AG09319 (cell line): ENCODE measurements at regions not wholly inside any gene's neighbourhood (a gene's known extent, or its start where the extent isn't known, plus 50 kb on each side); places are given as distances from the start of the nearest gene placed in this dataset.

Source experiments
- DNase-seq: peaks from one replicate; pipeline ENCODE4 v3.0.0-alpha.2; 2010; ENCODE audit warnings: low read depth; ENCODE audit errors: extremely low read depth
- TF ChIP-seq, protein P1 (sequence below): IDR thresholded peaks from 2 replicates; pipeline ENCODE4 v1.5.1; 2011; ENCODE audit warnings: low read depth, mild to moderate bottlenecking, inconsistent platforms, low read length, moderate library complexity

DNA sequence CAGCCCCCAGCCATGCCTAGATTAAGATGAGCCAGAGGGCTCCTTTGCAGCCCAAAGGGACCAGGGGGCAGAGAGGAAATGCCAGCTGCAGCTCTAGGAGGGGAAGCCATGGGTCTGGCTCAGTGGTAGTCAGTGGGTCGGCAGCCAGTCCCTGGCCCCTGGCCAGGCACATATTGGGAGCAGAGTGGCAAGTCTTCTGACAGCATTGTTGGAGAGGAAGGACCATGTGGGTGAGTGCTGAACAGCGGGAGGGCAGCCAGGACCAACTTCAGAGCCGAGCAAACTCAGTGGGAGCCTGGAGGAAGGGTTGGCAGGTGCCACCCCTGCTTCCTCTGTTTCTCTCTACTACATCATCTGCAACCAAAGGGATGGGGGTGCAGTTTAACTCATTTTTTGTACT lies 140.5 kb upstream of the PELI1 start:
- no peak for DNase-seq
- TF ChIP-seq, protein P1, sequence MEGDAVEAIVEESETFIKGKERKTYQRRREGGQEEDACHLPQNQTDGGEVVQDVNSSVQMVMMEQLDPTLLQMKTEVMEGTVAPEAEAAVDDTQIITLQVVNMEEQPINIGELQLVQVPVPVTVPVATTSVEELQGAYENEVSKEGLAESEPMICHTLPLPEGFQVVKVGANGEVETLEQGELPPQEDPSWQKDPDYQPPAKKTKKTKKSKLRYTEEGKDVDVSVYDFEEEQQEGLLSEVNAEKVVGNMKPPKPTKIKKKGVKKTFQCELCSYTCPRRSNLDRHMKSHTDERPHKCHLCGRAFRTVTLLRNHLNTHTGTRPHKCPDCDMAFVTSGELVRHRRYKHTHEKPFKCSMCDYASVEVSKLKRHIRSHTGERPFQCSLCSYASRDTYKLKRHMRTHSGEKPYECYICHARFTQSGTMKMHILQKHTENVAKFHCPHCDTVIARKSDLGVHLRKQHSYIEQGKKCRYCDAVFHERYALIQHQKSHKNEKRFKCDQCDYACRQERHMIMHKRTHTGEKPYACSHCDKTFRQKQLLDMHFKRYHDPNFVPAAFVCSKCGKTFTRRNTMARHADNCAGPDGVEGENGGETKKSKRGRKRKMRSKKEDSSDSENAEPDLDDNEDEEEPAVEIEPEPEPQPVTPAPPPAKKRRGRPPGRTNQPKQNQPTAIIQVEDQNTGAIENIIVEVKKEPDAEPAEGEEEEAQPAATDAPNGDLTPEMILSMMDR, result no peak

DNA sequence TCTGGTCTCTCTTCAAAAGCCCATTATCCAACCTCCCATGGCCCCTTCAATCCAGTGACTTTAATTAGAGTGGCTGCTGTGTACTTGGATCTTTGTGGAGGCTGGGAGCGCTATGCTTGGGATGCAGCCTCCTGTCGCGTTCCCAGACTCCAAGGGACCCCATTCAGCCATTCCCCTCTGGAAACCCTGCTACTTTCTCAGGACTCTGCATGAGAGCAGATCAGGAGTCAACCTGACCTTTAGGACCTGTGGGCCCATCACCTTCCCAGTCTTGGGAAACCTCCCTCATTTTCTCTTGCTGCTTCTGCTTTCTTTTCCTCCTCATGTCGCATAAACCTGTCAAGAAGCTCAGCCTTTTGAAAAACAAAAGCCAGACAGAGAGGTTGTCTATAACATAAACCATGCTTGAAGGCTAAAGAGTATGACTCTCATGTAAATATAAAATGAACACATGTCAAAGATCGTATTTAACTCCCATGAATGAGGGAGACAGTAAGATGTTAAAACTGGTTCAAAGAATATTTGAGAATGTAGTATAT lies 143.1 kb upstream of the PELI1 start:
- TF ChIP-seq, protein P1, result no peak
- DNase-seq, result no peak

DNA sequence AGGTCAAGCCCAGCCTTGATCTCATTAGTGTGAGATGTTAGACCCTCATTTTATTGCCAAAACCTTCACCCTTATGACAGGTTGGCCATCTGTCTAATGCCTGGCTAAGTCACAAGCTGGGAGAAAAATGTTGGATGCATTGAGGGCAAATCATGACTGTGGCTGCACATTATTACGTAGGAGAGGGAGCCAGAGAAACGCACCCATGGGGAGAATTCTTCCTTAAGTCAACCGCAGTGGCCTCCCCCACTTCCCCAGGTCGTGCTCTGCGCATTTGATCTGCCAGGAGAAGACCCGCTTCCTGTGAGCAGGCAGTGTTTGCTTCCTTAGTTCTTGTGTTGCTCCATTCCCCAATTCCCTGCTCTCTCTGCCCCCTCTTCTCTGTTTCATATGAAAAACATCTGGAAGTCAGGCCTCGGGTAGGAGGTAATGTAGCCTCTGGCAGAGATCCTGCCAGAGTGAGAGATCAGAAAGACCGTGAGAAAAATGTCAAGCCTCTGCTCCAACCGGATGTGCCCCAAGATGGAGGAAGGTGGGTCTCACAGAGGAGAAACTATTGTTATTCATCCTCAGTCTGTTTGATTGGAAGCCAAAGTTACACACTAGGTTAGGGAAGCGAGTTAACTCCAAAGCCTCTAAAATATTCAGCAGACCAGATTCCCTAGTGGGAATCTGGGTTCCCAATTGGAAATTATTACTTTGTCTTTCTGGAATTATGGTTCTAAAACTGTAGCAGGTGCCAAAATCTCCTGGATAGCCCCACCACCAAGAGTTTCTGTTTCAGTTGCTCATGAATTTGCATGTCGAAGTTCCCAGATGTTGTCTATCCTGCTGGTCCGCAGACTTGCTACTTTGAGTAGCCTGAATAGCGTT lies 144.3 kb upstream of the PELI1 start:
- TF ChIP-seq, protein P1, result no peak

DNA sequence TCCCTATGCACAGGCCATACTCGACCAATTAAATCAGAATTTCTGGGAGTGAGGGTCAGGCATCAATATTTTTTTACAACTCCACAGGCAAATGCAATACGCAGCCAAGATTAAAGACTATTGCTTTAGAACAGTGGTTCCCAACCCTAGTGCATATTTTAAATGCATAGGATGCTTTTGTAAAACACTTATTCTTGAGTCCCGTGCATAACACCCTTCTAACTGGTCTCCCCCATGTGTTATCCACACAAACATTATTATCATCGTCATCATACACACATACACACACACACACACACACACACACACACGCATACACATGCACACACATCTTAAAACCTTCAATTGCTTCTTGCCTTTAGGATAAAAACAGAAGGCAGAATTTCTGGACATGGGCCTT lies 145.0 kb upstream of the PELI1 start:
- DNase-seq, result no peak
- TF ChIP-seq, protein P1, result no peak

More for the DNA sequence above, 144.3 kb upstream of the PELI1 start:
- DNase-seq, result peak; percentile 68

DNA sequence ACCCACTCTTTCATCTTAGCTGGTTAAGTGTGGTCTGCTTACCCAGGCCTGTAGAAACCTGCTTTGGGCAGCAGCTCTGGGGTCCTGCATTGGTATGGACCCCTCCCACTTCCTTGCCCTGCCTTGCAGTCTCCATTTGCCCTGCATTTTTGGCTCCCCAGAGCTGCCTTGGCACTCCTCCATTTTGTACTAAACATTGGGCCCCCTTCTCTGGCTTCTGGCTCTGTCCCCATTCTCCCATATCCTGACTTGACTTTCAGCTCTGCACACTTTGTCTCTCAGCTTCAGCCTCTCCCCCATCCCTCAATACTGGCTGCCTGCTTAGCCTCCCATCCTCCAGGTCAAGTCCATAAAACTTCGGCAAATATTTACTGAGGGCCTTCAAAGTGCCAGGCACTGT lies 145.5 kb upstream of the PELI1 start:
- DNase-seq, result no peak
- TF ChIP-seq, protein P1, result no peak

DNA sequence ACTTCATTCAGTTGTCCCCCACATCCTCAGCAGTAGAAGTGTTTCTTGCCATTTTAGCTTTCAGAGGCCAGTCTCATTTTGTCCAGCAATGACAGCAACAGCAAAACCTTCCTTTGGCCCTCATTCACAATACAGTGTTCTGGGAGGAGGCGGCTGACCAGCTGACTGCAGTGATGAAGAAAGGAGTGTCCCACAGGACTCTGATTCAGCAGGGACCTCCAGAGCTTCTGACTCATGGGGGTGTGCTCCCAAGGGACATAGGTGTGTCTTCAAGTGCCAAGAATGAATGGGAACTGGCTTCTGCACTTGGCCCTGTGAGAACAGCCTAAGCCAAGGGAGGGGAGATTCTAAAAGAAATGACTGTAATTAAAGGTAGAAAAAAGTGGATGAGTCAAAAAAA lies 147.0 kb upstream of the PELI1 start:
- no peak for DNase-seq
- TF ChIP-seq, protein P1, result no peak
